ENCODE measurements at regions not wholly inside any gene's neighbourhood (a gene's known extent, or its start where the extent isn't known, plus 50 kb on each side); places are given as distances from the start of the nearest gene placed in this dataset.

GRCh38 chr7:35519971-35520809 is 174.7 kb downstream of the HERPUD2 start:
- Mint-ChIP-seq H3K4me1 (ENCODE audit: low read depth) (no peaks in the 10 kb centered on the region), H3K27me3 (peaks cover 50% of the 10 kb centered on the region), H3K36me3 (ENCODE audit: insufficient read depth) (no peaks in the 10 kb centered on the region), H3K9me3 (ENCODE audit: low read depth) (no peaks in the 10 kb centered on the region), H3K27ac (no peak overlapping the region), H3K4me3 (ENCODE audit: low read depth) (no peak overlapping the region)
- TF ChIP-seq CTCF (IDR thresholded peaks at IDR 0.05; ENCODE audit: unreplicated experiment) = peak; percentile 90
- DNase-seq (ENCODE audit: low spot score, unreplicated experiment) = peak; percentile 55

GRCh38 chr7:35518767-35519166 is 176.2 kb downstream of the HERPUD2 start:
- no peak overlapping the region for H3K4me3 Mint-ChIP-seq (ENCODE audit: low read depth)
- H3K27ac Mint-ChIP-seq = no peak overlapping the region
- no peaks in the 10 kb centered on the region for H3K9me3 Mint-ChIP-seq (ENCODE audit: low read depth)
- H3K4me1 Mint-ChIP-seq (ENCODE audit: low read depth) = no peaks in the 10 kb centered on the region
- H3K27me3 Mint-ChIP-seq = peaks cover 46% of the 10 kb centered on the region
- no peak for DNase-seq (ENCODE audit: low spot score, unreplicated experiment)
- TF ChIP-seq CTCF (IDR thresholded peaks at IDR 0.05; ENCODE audit: unreplicated experiment) = no peak
- H3K36me3 Mint-ChIP-seq (ENCODE audit: insufficient read depth) = no peaks in the 10 kb centered on the region

- no peaks in the 10 kb centered on the region for H3K36me3 Mint-ChIP-seq (ENCODE audit: insufficient read depth)
- no peaks in the 10 kb centered on the region for H3K9me3 Mint-ChIP-seq (ENCODE audit: low read depth)
- no peak overlapping the region for H3K4me3 Mint-ChIP-seq (ENCODE audit: low read depth)
- no peak for TF ChIP-seq CTCF (IDR thresholded peaks at IDR 0.05; ENCODE audit: unreplicated experiment)
- peaks cover 42% of the 10 kb centered on the region for H3K27me3 Mint-ChIP-seq
- no peak for DNase-seq (ENCODE audit: low spot score, unreplicated experiment)
- H3K27ac Mint-ChIP-seq = no peak overlapping the region
- H3K4me1 Mint-ChIP-seq (ENCODE audit: low read depth) = no peaks in the 10 kb centered on the region
These were observed 178.4 kb downstream of the HERPUD2 start for GRCh38 chr7:35516498-35516897.

- H3K27ac Mint-ChIP-seq = no peak overlapping the region
- no peaks in the 10 kb centered on the region for H3K36me3 Mint-ChIP-seq (ENCODE audit: insufficient read depth)
- DNase-seq (ENCODE audit: low spot score, unreplicated experiment) = no peak
- H3K4me1 Mint-ChIP-seq (ENCODE audit: low read depth) = peaks cover 2% of the 10 kb centered on the region
- TF ChIP-seq CTCF (IDR thresholded peaks at IDR 0.05; ENCODE audit: unreplicated experiment) = no peak
- H3K27me3 Mint-ChIP-seq = peaks cover 33% of the 10 kb centered on the region
- H3K9me3 Mint-ChIP-seq (ENCODE audit: low read depth) = no peaks in the 10 kb centered on the region
- H3K4me3 Mint-ChIP-seq (ENCODE audit: low read depth) = no peak overlapping the region
These were observed 181.1 kb downstream of the HERPUD2 start for GRCh38 chr7:35513828-35514227.

GRCh38 chr7:35513195-35513594 is 181.7 kb downstream of the HERPUD2 start:
- H3K4me3 Mint-ChIP-seq (ENCODE audit: low read depth) = no peak overlapping the region
- DNase-seq (ENCODE audit: low spot score, unreplicated experiment) = no peak
- H3K36me3 Mint-ChIP-seq (ENCODE audit: insufficient read depth) = no peaks in the 10 kb centered on the region
- H3K27ac Mint-ChIP-seq = no peak overlapping the region
- H3K27me3 Mint-ChIP-seq = peaks cover 26% of the 10 kb centered on the region
- no peaks in the 10 kb centered on the region for H3K9me3 Mint-ChIP-seq (ENCODE audit: low read depth)
- H3K4me1 Mint-ChIP-seq (ENCODE audit: low read depth) = peaks cover 3% of the 10 kb centered on the region
- TF ChIP-seq CTCF (IDR thresholded peaks at IDR 0.05; ENCODE audit: unreplicated experiment) = no peak

Data from progenitor cell of endocrine pancreas (in vitro differentiated cells).